BLaER1 treated with 17β-estradiol and CSF1 and Interleukin-3, amounts not matched to agents 10 nM and 100 nM (cell line): ENCODE measurements at regions not wholly inside any gene's neighbourhood (a gene's known extent, or its start where the extent isn't known, plus 50 kb on each side); places are given as distances from the start of the nearest gene placed in this dataset.

Experiments
- H3K27ac ChIP-seq, 11 experiments: shearing (Covaris generic); formaldehyde crosslinking; 2 replicates each; pipeline ENCODE4 v1.8.1; 2022
- H3K27me3 ChIP-seq, 11 experiments: shearing (Covaris generic); formaldehyde crosslinking; 2 replicates each; pipeline ENCODE4 v1.8.1; 2022
- H3K36me3 ChIP-seq, 11 experiments: shearing (Covaris generic); formaldehyde crosslinking; 2 replicates each; pipeline ENCODE4 v1.8.1; 2022
- H3K4me1 ChIP-seq, 10 experiments: shearing (Covaris generic); formaldehyde crosslinking; 2 replicates each; pipeline ENCODE4 v1.8.1; 2022
- H3K4me2 ChIP-seq, 11 experiments: shearing (Covaris generic); formaldehyde crosslinking; 2 replicates each; pipeline ENCODE4 v1.8.1; 2022
- H3K4me3 ChIP-seq, 10 experiments: shearing (Covaris generic); formaldehyde crosslinking; 2 replicates each; pipeline ENCODE4 v1.8.1; 2022
- H3K9ac ChIP-seq, 11 experiments: shearing (Covaris generic); formaldehyde crosslinking; 2 replicates each; pipeline ENCODE4 v1.8.1; 2022
- H3K9me3 ChIP-seq, 11 experiments: shearing (Covaris generic); formaldehyde crosslinking; replicated peaks in 1 of 11; 2 replicates each; pipeline ENCODE4 v1.8.1; 2022
- H4K20me1 ChIP-seq, 11 experiments: shearing (Covaris generic); formaldehyde crosslinking; 2 replicates each; pipeline ENCODE4 v1.8.1; 2022
- Cebpa-rat ChIP-seq, 11 experiments: shearing (Covaris generic); IDR thresholded peaks; 2 replicates each; pipeline ENCODE4 v1.8.1; 2022

- no peaks in the 10 kb centered on the region for H3K27me3 ChIP-seq
- H3K27ac ChIP-seq, result no peak overlapping the region
- H3K9ac ChIP-seq, result no peak overlapping the region
- no peaks in the 10 kb centered on the region for H4K20me1 ChIP-seq
- TF ChIP-seq Cebpa-rat (IDR thresholded peaks at IDR 0.05), result no peak
- H3K36me3 ChIP-seq, result no peaks in the 10 kb centered on the region
- no peak overlapping the region for H3K4me2 ChIP-seq
- H3K4me3 ChIP-seq, result no peak overlapping the region
- H3K9me3 ChIP-seq, result no peaks in the 10 kb centered on the region
- H3K4me1 ChIP-seq, result no peaks in the 10 kb centered on the region
Observed at GRCh38 chr2:224252631-224253030, 149.3 kb downstream of the FAM124B start.

- Histone ChIP-seq H3K4me3 (no peak overlapping the region), H3K9me3 (no peaks in the 10 kb centered on the region), H3K4me1 (no peaks in the 10 kb centered on the region), H4K20me1 (no peaks in the 10 kb centered on the region), H3K27me3 (no peaks in the 10 kb centered on the region), H3K27ac (no peak overlapping the region), H3K4me2 (no peak overlapping the region), H3K9ac (no peak overlapping the region), H3K36me3 (no peaks in the 10 kb centered on the region)
- no peak for TF ChIP-seq Cebpa-rat (IDR thresholded peaks at IDR 0.05)
Observed at GRCh38 chr2:224248944-224249371, 152.9 kb downstream of the FAM124B start.

GRCh38 chr2:224242561-224242960 lies 159.3 kb downstream of the FAM124B start:
- Histone ChIP-seq H3K9ac (no peak overlapping the region), H3K27ac (no peak overlapping the region), H4K20me1 (no peaks in the 10 kb centered on the region), H3K27me3 (no peaks in the 10 kb centered on the region), H3K4me3 (no peak overlapping the region), H3K4me2 (no peak overlapping the region), H3K36me3 (no peaks in the 10 kb centered on the region), H3K9me3 (no peaks in the 10 kb centered on the region), H3K4me1 (no peaks in the 10 kb centered on the region)
- no peak for TF ChIP-seq Cebpa-rat (IDR thresholded peaks at IDR 0.05)

GRCh38 chr2:224241812-224242211 lies 160.1 kb downstream of the FAM124B start:
- no peaks in the 10 kb centered on the region for H3K27me3 ChIP-seq
- no peak overlapping the region for H3K4me3 ChIP-seq
- H3K27ac ChIP-seq, result no peak overlapping the region
- no peak for TF ChIP-seq Cebpa-rat (IDR thresholded peaks at IDR 0.05)
- H3K9me3 ChIP-seq, result no peaks in the 10 kb centered on the region; a peak in 1 of 22 replicates
- no peaks in the 10 kb centered on the region for H3K36me3 ChIP-seq
- no peaks in the 10 kb centered on the region for H4K20me1 ChIP-seq
- H3K9ac ChIP-seq, result no peak overlapping the region
- no peaks in the 10 kb centered on the region for H3K4me1 ChIP-seq
- no peak overlapping the region for H3K4me2 ChIP-seq

- H3K9ac ChIP-seq, result no peak overlapping the region
- no peaks in the 10 kb centered on the region for H3K27me3 ChIP-seq
- no peak for TF ChIP-seq Cebpa-rat (IDR thresholded peaks at IDR 0.05)
- peaks cover 0 to 1% (median 0%) of the 10 kb centered on the region in 11 experiments; a peak in 1 of 22 replicates for H3K9me3 ChIP-seq
- H3K36me3 ChIP-seq, result no peaks in the 10 kb centered on the region
- no peak overlapping the region for H3K4me3 ChIP-seq
- no peaks in the 10 kb centered on the region for H3K4me1 ChIP-seq
- H3K27ac ChIP-seq, result no peak overlapping the region
- no peak overlapping the region for H3K4me2 ChIP-seq
- H4K20me1 ChIP-seq, result no peaks in the 10 kb centered on the region
Observed at GRCh38 chr2:224241001-224241400, 160.9 kb downstream of the FAM124B start.

- no peaks in the 10 kb centered on the region for H3K36me3 ChIP-seq
- no peaks in the 10 kb centered on the region for H3K27me3 ChIP-seq
- H3K9ac ChIP-seq, result no peak overlapping the region
- no peaks in the 10 kb centered on the region for H4K20me1 ChIP-seq
- no peak for TF ChIP-seq Cebpa-rat (IDR thresholded peaks at IDR 0.05)
- H3K27ac ChIP-seq, result no peak overlapping the region
- no peak overlapping the region for H3K4me2 ChIP-seq
- peaks cover 7 to 42% (median 20%) of the 10 kb centered on the region in 10 experiments; a peak in 18 of 20 replicates for H3K4me1 ChIP-seq
- H3K4me3 ChIP-seq, result no peak overlapping the region
- H3K9me3 ChIP-seq, result peaks cover 0 to 7% (median 0%) of the 10 kb centered on the region in 11 experiments; a peak in 1 of 22 replicates
Observed at GRCh38 chr2:224223851-224224555, 177.9 kb downstream of the FAM124B start.

- Histone ChIP-seq H3K4me2 (peak overlapping the region; percentile 19 to 53 (median 33); a peak in 18 of 22 replicates), H3K36me3 (no peaks in the 10 kb centered on the region), H3K9ac (no peak overlapping the region), H3K27ac (no peak overlapping the region), H3K4me3 (no peak overlapping the region), H3K27me3 (no peaks in the 10 kb centered on the region), H3K4me1 (peaks cover 7 to 43% (median 20%) of the 10 kb centered on the region in 10 experiments; a peak in 18 of 20 replicates), H4K20me1 (no peaks in the 10 kb centered on the region), H3K9me3 (peaks cover 0 to 13% (median 0%) of the 10 kb centered on the region in 11 experiments; a peak in 4 of 22 replicates)
- no peak for TF ChIP-seq Cebpa-rat (IDR thresholded peaks at IDR 0.05)
Observed at GRCh38 chr2:224222974-224223373, 178.9 kb downstream of the FAM124B start.

- Histone ChIP-seq H3K27me3 (no peaks in the 10 kb centered on the region), H3K27ac (no peak overlapping the region), H3K4me2 (peak overlapping the region in 9 of 11 experiments; percentile 19 to 53 (median 33); a peak in 14 of 22 replicates), H3K9ac (no peak overlapping the region), H4K20me1 (no peaks in the 10 kb centered on the region), H3K4me1 (peaks cover 7 to 48% (median 20%) of the 10 kb centered on the region in 10 experiments; a peak in 18 of 20 replicates), H3K4me3 (no peak overlapping the region), H3K9me3 (peaks cover 0 to 20% (median 0%) of the 10 kb centered on the region in 11 experiments; a peak in 4 of 22 replicates), H3K36me3 (no peaks in the 10 kb centered on the region)
- no peak for TF ChIP-seq Cebpa-rat (IDR thresholded peaks at IDR 0.05)
Observed at GRCh38 chr2:224222291-224222690, 179.6 kb downstream of the FAM124B start.

- Histone ChIP-seq H3K9ac (no peak overlapping the region), H3K4me2 (peak overlapping the region in 4 of 11 experiments; percentile 8 to 64 (median 30); a peak in 6 of 22 replicates)
Observed at GRCh38 chr2:224221455-224221913, 180.4 kb downstream of the FAM124B start.

More at GRCh38 chr2:224221455-224221913, 180.4 kb downstream of the FAM124B start:
- no peaks in the 10 kb centered on the region for H3K27me3 ChIP-seq
- H3K36me3 ChIP-seq, result no peaks in the 10 kb centered on the region
- H3K9me3 ChIP-seq, result peaks cover 0 to 20% (median 0%) of the 10 kb centered on the region in 11 experiments; a peak in 4 of 22 replicates
- H3K27ac ChIP-seq, result peak overlapping the region in 5 of 11 experiments; percentile 14 to 73 (median 53); a peak in 7 of 22 replicates
- H3K4me1 ChIP-seq, result peaks cover 7 to 48% (median 20%) of the 10 kb centered on the region in 10 experiments; a peak in 18 of 20 replicates
- TF ChIP-seq Cebpa-rat (IDR thresholded peaks at IDR 0.05), result no peak
- no peaks in the 10 kb centered on the region for H4K20me1 ChIP-seq
- H3K4me3 ChIP-seq, result no peak overlapping the region
